HG02870 (cell line): ENCODE measurements at regions not wholly inside any gene's neighbourhood (a gene's known extent, or its start where the extent isn't known, plus 50 kb on each side); places are given as distances from the start of the nearest gene placed in this dataset.

Experiments used
- ATAC-seq: cut with Tn5 transposase; IDR thresholded peaks from one replicate; pipeline ENCODE4 v1.9.1; 2021; ENCODE audit warnings: mild to moderate bottlenecking, moderate library complexity; ENCODE audit not compliant: unreplicated experiment

DNA sequence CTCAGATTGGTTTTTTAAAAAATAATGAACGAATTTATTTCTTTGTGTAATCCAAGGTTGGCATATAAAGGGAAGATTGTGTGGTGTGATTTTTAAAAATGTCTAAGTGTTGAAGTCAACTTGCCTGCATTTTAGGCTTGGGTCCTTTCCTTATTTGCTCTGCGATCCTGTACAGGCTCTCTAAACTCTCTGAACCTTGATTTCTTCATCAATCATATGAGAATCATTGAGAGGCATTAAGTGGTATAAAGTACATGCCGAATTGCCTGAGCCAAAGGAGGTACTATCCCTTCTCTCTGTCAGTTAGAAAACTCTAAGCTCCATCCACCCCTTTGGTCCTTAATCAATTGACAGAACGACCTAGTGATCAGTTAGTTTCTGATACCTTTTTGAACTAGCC, 440.4 kb upstream of the MEX3C start:
- no peak for ATAC-seq

DNA sequence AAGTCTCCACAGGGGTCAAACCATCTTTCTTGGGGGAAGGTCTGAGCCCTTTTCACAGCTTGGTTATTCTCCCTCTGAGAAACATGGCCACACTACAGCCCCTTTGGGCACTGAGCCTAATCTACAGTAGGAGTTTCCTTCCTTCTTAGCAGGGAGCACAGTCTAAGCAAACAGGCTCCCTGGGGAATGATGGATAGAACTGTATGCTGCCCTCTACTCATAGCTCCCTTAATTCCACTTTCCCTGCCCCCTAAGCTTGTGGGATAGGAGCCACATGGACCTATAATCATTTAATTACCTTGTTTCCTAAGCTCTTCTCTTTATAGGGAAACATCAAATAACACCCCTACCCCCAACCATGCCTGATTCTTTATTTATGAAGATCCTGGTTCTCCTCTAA, 442.1 kb upstream of the MEX3C start:
- ATAC-seq = no peak

DNA sequence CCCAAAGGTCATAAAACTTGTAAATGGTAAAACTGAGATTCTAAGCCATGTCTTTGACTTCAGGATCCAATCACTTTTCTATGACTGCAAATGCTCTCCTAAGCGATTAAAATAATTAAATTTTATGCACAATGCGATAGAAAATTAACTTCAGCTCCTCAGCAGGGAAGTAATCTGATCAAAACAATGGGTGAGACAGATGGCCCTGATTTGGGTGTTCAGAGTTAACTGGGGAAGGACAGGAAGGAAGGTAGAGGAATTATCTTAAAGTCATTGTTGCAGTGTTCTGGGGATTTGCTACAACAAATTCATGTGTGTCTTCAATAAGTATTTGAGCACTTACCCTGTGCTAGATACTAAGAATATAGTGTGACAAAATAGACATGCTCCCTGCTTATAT, 446.0 kb upstream of the MEX3C start:
- ATAC-seq = no peak

DNA sequence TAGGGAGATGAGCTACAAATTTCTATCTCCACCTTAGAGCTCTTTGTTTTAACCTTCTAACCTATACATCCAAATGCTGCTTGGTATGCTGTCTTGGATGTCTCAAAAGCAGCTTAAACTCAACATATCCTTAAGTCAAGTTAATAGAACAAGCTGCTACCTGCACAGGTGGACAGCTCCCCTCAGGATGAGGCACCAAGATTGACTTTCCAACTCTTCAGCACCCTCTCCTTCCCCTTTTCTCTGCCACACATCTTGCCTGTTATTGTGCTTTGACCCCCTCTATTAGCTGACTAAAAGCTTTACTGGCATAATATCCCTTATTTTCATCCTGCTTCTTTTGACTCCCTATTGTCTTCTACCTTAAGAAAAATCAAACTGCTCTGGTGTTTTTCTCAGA, 448.1 kb upstream of the MEX3C start:
- no peak for ATAC-seq

DNA sequence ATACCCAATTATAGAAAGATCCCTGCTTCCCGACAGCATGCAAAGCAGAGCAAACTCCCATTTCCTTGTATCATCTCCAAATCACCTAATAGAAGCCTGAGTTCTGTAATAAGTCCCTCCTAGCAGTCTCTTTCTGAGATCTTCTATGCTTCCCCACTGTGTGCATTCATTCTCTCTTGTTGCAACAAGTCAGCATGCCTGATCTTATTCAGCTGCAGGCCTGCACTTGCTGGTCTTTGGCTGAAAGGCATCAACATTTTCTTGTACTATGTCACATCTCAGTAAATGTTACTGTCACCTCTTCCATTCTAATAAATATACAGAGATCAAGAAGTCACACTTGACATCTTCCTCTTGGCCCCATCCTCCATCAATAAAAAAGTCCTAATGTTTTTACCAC, 449.9 kb upstream of the MEX3C start:
- ATAC-seq = no peak

DNA sequence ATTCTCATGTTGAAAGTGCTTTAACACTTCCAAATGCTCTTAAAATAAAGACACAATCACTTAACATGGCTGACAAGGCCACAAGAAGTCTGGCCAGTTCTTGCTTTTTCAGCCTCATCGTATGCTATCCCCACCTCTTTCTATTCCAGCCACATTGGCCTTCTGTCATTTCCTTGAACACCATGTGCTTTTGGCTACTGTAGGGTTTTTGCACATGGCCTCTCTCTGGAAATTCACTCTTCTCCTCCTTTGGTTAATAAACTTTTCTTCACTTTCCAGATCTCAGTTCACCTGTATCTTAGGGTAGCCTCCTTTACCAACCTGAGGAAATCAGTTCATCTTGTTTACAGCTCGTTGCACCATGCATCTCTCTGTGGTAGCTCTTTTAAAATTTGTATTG, 450.5 kb upstream of the MEX3C start:
- no peak for ATAC-seq

DNA sequence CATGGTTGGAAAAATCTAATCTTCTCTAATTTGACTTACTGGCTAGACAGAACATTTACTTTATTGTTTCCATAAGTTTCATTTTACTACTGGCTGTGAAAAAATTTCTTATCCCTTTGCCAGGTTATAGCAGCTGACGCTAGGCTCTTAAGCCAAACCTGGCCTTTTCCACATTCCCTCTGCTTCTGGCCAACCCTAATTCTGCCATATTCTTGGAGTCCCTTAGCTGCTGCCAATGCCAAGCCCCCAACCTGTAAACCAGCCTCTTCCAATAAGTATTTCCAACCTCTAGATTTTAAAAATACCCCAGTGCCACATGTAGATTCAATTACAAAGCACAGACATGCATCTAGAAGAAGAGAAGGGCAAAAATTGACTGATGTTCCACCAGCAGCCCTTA, 452.3 kb upstream of the MEX3C start:
- ATAC-seq = no peak

DNA sequence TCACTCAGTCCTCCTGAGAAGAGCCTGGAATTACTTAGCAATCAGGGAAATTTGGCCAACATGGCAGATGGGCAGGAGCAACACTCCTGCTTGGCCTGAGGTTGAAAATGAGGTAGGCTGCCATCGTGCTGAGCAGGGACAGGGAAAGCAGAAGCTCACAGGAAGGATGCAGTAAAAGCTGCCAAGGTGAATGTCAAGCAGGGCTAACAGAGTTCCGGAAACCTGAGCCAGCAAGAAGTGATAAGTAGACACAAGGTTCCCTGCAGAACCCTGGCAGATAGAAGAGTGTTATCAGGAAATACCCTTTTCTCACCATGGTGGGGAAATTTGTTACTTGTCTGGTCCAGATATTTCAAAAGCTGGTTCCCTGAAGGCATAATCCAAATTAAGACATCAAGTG, 454.3 kb upstream of the MEX3C start:
- no peak for ATAC-seq

DNA sequence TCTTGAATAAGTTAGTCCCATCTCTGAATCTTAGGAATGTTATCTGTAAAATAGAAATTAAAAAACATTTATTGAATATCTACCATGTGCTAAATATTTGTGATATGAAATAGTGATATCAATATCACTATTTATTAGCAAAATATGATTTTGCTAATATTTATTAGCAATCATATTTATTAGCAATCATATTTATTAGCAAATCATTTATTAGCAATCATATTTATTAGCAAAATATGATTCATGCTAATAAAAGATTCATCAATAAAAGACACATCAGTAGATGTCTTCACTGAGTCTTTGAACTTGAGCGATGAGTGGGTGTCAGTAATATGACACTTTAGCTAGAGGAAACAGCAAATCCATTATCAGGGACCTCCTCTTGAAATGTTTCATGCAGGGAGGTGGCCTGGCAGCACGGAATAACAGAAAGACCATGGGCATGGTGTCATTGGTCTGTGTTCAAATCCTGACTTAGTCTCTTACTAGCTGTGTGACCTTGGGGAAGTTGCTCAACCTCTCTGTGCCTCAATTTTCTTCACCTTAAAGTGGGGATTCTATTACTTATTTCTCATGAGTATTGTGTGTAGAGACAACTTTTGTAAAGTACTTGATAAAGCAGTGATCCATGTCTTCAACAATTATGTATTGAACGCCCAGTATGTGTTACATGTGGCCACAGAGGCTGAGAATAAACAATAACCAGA, 456.2 kb upstream of the MEX3C start:
- ATAC-seq = no peak

DNA sequence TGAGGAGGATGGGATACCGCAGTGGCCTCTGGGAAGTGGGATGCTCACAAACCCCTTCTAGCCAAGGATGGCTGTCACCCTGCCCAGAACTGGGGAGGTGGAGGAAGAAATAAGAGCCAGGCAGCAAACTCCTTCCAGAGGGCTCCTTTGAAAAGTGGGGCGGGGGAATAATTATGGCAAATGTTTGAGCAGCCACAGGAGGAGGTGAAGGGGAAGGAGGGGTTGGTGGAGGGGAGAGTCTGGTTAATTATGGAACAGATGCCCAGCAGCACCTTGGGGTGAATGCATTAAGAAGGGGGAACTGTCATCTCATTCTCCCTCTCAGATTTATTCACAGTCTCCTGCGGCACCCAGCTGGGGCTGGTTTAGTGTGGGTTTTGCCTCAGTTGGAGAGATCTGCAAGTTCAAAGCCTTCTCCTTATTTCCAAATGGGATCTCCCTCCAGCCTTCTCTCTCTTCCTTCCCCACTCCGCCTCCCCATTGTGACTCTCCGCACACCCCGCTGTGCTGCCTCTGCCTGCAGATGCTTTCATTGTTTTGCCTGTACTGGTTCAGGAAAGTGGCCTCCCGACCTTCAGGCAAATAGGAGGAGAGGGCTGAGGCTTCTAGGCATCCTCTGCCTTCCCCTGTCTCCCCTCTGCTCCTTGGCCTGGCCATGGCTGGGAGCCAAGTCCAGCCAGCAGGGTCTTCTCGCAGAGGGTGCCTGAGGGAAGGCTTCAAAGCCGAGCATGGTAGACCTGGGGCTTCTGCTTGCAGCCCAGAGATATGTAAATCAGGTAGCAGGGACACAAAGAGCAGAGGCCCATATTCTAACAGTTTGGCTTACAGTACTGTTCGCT, 457.2 kb upstream of the MEX3C start:
- ATAC-seq = peak; percentile 81

DNA sequence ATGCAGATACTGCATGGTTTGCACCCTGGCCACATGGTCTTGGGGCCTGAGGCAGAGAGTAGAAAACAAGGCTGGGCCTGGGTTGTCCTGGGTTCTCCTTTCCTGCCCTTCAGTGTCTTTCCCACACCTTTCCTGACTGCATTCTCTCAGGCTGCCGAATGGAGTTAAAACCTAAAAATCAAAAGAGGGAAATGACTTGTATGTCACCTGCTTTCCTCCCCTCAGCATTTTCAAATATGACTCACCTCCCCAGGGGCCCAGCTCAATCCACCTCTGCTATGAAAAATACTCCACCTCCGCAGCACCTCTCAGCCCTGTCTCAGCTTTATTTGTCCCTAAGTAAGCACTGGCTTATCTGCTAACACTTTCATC, 457.8 kb upstream of the MEX3C start:
- ATAC-seq = peak; percentile 93

DNA sequence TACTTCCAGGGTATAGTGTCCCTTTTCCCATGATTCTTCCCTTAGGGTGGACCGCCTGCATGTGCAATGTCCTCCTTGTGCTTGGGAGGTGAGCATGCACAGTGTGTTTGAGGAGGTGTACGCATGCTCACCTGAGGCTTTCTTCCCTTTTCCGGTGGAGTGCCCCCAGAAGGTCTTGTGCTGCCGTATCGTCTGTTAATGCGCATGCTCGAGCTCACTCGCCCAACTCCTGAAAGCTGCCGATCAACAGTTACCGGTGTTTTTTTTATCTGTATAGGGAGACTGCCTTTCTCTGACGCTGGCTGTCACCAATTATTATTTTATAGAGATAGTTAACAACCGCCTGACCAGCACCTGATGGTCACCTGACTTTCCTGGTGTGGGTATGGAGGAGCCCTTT, 458.8 kb upstream of the MEX3C start:
- no peak for ATAC-seq

DNA sequence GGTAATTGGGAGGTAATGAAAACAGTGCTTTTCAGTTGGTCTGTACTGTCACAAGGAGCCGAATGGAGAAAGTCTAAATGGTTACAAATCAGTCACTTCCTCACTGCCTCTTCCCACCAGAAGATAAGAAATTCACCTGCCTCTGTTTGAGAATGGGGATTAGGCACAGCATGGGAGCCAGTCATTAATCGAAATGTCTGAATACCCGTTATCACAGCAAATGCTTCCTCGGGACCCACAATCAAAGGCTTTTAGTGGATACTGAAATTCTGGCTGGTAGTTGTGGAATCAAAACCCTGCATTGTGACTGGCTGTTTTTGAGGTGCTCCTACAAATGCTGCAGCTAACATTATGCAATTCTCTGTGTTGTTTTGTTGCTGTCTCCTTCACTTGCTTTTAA, 461.0 kb upstream of the MEX3C start:
- ATAC-seq = no peak

DNA sequence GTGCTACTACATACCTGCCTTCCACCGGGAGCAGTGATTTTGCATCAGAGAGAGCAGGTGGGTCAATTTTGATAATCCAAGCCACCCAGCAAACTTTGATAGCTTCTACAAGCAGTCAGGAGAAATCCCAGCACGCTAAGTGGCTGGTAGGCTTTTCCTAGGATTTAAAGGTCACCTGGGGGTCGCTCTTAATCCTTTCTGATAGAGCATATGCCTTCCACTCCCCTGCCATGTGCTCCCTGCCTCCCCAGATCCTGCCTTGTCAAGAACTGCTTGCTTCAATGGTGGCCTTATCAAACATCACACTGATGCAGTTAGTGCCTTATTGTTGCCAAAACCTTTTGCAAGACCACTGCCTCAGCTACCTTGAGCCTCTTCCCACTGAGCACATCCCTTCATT, 462.3 kb upstream of the MEX3C start:
- no peak for ATAC-seq

DNA sequence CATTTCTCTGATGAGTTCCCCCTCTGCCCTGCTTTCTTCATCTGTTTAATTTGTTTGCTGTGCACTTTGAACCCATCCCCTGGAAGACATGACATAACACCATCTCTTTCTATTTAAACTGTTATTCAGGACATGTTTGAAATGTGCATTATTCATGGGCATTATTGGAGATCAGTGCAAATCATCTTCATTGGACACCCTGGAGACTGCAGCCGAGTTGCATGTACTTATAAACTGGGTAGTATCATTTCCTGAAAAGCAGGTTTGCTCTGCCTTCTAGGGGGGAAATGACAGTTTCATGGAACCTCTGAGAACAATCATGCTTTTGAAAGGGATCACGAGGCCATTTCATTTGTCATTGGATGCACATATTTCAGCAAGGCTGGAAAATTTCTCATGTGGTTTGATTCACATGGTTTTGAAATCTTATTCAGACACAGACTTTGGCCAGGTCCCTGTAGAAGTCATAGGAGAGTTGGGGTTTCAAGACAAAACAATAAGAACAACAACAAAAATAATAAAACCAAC, 462.8 kb upstream of the MEX3C start:
- ATAC-seq = no peak

DNA sequence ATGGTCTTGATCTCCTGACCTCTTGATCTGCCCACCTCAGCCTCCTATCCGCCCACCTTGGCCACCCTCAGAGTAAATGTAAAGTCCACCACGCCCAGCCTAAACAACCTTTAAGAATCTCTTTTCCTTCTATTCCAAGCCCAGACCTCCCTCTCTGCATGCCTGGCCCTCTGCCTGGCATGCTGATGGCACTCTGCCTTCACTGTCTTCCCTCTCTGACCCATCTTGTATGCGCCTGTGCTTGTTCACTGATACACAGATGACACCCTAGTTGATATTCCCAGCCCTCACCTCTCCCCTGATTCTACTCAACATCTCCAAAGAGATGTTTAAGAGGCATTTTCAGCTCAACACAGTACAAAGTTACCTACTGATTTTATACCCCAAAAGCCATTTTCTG, 466.8 kb upstream of the MEX3C start:
- ATAC-seq = no peak

DNA sequence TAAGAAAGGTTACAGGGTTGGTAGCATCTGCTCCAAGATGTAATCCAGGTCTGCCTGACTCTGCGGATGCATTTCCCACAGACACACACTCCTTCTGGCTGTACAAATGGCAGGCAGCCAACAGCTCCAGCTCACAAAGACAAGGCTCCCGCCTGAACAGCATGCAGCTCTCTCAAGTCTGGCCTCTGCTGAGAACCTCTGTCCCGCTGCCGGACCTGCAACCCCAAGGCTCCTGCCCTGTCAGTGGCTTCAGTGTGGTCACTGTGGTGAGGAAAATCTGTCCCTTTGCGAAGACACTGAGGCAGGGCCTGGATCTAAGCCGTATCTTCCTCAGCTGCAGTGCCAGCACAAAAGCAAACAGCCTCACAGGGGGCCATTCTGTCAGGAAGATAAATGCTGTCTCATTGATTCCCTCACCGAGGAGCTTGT, 469.3 kb upstream of the MEX3C start:
- no peak for ATAC-seq

DNA sequence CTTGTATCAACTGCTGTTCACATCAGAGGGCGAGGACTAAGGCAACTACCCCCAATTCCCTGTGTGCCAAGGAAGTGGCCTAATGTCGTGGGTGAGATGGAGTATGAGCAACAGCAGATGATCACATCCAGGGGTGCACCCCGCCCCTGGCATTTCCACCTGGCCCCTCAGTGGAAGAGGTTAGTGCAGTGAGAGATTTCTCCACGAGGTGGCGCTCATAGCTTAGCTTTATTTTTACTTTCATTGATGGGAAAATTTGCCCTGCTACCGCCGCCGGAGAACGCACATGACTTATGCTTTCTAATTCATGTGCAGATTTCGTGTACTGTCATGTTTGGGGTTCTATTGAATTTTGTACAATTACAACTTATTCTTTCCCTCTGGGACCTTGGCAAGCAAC, 470.6 kb upstream of the MEX3C start:
- no peak for ATAC-seq

DNA sequence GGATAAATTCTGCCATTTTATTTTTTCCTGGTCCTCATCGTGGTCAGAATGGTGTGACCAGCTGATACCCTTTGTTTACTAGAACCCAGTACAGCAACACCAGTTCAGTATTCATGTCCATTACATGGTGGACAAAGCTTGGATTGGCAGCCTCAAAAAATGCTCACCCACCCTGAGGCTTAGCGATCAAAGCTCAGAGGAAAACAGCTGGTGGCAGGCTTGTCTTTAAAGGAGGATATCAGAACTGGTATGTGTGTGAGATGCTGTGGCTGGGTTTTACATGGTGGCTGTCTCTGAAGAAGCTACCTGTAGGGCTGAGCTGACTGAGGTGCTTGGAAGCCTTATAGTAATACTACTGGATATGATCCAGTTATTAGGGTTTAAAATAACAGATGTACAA, 471.1 kb upstream of the MEX3C start:
- no peak for ATAC-seq

DNA sequence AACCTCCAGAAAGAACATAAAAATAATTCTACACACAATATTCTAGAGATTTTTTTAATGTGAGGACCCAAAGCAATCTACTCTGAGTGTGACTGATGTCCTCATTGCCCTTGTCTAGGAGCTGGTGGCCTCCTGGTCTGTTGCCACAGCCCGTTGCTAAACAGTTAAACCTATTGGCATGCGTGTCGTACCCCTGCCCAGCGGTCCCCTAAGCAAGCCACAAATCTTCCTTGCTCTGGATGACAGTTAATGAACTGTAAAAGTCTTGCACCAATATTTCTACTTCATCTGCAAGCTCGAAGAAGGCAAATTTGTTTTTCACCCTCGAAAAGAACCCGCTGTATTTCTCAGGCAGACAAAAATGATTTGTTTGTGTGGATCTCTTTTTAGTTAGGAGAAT, 489.1 kb upstream of the MEX3C start:
- ATAC-seq = no peak

DNA sequence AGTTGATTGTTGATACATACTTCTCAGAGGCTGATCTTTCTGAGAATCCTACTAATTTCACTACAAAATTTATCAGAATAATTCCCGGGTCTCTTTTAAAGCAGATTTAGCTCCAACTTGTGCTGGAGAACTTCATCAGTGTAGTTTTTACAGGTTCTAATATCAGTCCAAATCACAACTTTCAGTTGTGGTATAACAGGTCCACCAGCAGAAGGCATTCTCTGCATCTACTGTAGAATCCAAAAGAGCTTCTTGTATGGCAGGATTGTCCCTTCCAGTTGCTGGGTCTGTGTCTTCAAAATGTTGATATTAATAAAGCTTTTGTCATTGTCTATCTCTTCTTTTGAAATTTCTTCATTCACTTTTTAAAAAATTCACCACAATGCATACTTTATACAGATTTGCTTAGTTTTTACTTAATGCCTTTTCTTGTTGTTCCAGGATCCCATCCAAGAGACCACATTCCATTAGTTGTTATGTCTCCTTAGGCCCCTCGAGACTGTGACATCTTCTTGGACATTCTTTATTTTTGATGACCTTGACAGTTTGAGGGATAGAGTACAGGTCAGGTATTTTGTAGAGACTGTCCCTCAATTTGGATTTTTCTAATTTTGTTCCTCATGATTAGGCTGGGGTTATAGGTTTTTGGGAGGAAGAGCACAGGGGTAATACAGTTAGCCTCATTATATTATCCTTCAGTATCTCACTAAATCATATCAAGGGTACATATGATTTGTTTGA, 490.5 kb upstream of the MEX3C start:
- no peak for ATAC-seq

DNA sequence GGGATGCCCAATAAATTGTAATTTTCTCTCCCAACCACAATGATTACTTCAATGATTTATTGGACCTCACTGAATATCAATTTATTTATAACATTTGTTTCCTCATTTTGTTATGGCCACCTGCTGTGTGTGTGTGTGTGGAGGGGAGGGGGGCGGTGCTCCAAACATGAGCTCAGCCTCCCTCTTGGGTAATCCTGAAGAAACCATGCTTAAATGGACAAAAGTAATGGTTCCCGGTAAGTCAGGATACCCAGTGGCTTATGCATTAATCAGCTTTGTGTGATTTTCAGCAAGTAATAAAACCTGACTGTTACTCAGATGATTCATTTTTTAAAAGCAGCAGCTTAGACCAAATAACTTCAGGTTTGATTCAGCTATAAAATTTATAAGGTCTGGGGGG, 495.1 kb upstream of the MEX3C start:
- no peak for ATAC-seq
